GM12878 (cell line): ENCODE measurements at regions not wholly inside any gene's neighbourhood (a gene's known extent, or its start where the extent isn't known, plus 50 kb on each side); places are given as distances from the start of the nearest gene placed in this dataset.

Experiments used
- ATF2 ChIP-seq: IDR thresholded peaks from 2 replicates; pipeline ENCODE4 v1.6.1; 2012; ENCODE audit warnings: low read length, inconsistent platforms
- CBFB ChIP-seq: IDR thresholded peaks from 2 replicates; pipeline ENCODE4 v1.6.1; 2016; ENCODE audit warnings: antibody characterized with exemption, low read depth
- CTCF ChIP-seq, 3 experiments: IDR thresholded peaks in 2 of 3; conservative IDR thresholded peaks in 1 of 3; 2 replicates each; pipeline ENCODE4 v1.5.1; 2011; ENCODE audit warnings: low read depth in 3 of 3, low read length in 3 of 3, mild to moderate bottlenecking in 3 of 3, control low read depth in 2 of 3, moderate library complexity in 2 of 3, inconsistent platforms in 1 of 3, mixed read lengths in 1 of 3; ENCODE audit not compliant: control insufficient read depth in 2 of 3, insufficient read depth in 1 of 3; ENCODE audit errors: extremely low read depth in 1 of 3
- DPF2 ChIP-seq: fragments of 450-650 bp; IDR thresholded peaks from 2 replicates; pipeline ENCODE4 v1.6.1; 2017; ENCODE audit warnings: mild to moderate bottlenecking
- NFIC ChIP-seq: IDR thresholded peaks from 2 replicates; pipeline ENCODE4 v1.6.1; 2012; ENCODE audit warnings: low read depth, mild to moderate bottlenecking, inconsistent platforms, low read length, moderate library complexity
- NRF1 ChIP-seq: conservative IDR thresholded peaks from 2 replicates; pipeline ENCODE4 v1.6.1; 2011; ENCODE audit warnings: mild to moderate bottlenecking, low read depth, low read length, improper control_type of control experiment
- RUNX3 ChIP-seq: IDR thresholded peaks from 2 replicates; pipeline ENCODE4 v1.6.1; 2012; ENCODE audit warnings: low read length, inconsistent platforms
- SPI1 ChIP-seq: IDR thresholded peaks from 2 replicates; pipeline ENCODE4 v1.6.1; 2011; ENCODE audit warnings: low read depth, mild to moderate bottlenecking, low read length, moderate library complexity, borderline replicate concordance; ENCODE audit not compliant: insufficient read depth
- TCF7 ChIP-seq: IDR thresholded peaks from 2 replicates; pipeline ENCODE4 v1.6.1; 2014; ENCODE audit warnings: antibody characterized with exemption, borderline replicate concordance
- YY1 ChIP-seq: IDR thresholded peaks from 2 replicates; pipeline ENCODE4 v1.6.1; 2011; ENCODE audit warnings: low read depth, mild to moderate bottlenecking, low read length
- ZZZ3 ChIP-seq: IDR thresholded peaks from 2 replicates; pipeline ENCODE4 v1.6.1; 2011; ENCODE audit warnings: low read depth; ENCODE audit not compliant: control insufficient read depth, insufficient read length

GRCh38 chr7:12146813-12147212 is 64.3 kb upstream of the TMEM106B start:
- TF ChIP-seq CTCF (IDR thresholded peaks at IDR 0.05 in 2 of 3, conservative IDR thresholded peaks at IDR 0.05 in 1 of 3; ENCODE audit: control insufficient read depth in 2 of 3, extremely low read depth in 1 of 3, insufficient read depth in 1 of 3, low read depth in 3 of 3, low read length in 3 of 3), result no peak
- TF ChIP-seq DPF2, result no peak
- TF ChIP-seq NFIC, result no peak
- TF ChIP-seq TCF7, result no peak
- no peak for TF ChIP-seq RUNX3
- TF ChIP-seq ATF2, result no peak
- no peak for TF ChIP-seq ZZZ3
- no peak for TF ChIP-seq NRF1
- no peak for TF ChIP-seq YY1
- TF ChIP-seq SPI1, result no peak
- TF ChIP-seq CBFB, result no peak
